WTC11 (cell line): ENCODE measurements at regions not wholly inside any gene's neighbourhood (a gene's known extent, or its start where the extent isn't known, plus 50 kb on each side); places are given as distances from the start of the nearest gene placed in this dataset.

Experiments used
- ATAC-seq: fragments of 200-7000 bp; cut with Tn5 transposase; 2 replicates; pipeline ENCODE4 v1.10.0; 2021; ENCODE audit warnings: mild to moderate bottlenecking, moderate library complexity
- CTCF ChIA-PET: fragments of 300-600 bp; sonication (Branson Sonifier 250); formaldehyde crosslinking; loops from one replicate; lab custom pipeline; 2021; ENCODE audit warnings: antibody characterized with exemption; lab: Charles Lee
- POLR2A ChIA-PET: fragments of 350-600 bp; sonication (Branson Sonifier 250); formaldehyde crosslinking; loops from one replicate; lab custom pipeline; 2021; ENCODE audit warnings: antibody characterized with exemption; lab: Charles Lee
- DNase-seq: peaks from one replicate; pipeline ENCODE4 v3.0.0; 2021; ENCODE audit warnings: low spot score
- H3K27ac Mint-ChIP-seq: 2 replicates; pipeline ENCODE4 v1.8.0; 2021; ENCODE audit warnings: mixed read lengths
- H3K27me3 Mint-ChIP-seq: 2 replicates; pipeline ENCODE4 v1.8.0; 2021; ENCODE audit warnings: low read depth, mild to moderate bottlenecking, moderate library complexity, mixed read lengths
- H3K36me3 Mint-ChIP-seq: 2 replicates; pipeline ENCODE4 v1.8.0; 2021; ENCODE audit warnings: mixed read lengths
- H3K4me1 Mint-ChIP-seq: 2 replicates; pipeline ENCODE4 v1.8.0; 2022; ENCODE audit warnings: mixed read lengths
- H3K4me3 Mint-ChIP-seq: 2 replicates; pipeline ENCODE4 v1.8.0; 2021; ENCODE audit warnings: mild to moderate bottlenecking, moderate library complexity, mixed read lengths
- H3K9me3 Mint-ChIP-seq: 2 replicates; pipeline ENCODE4 v1.8.0; 2021; ENCODE audit warnings: mixed read lengths
- ATF1 ChIP-seq: sonication (generic); formaldehyde crosslinking; IDR thresholded peaks from 2 replicates; pipeline ENCODE4 v1.8.1; 2023; ENCODE audit warnings: mild to moderate bottlenecking, moderate library complexity, missing genetic modification reagents
- ATF6 ChIP-seq: sonication (generic); formaldehyde crosslinking; IDR thresholded peaks from 2 replicates; pipeline ENCODE4 v1.8.1; 2023; ENCODE audit warnings: mild to moderate bottlenecking, missing genetic modification reagents
- CREM ChIP-seq: sonication (generic); formaldehyde crosslinking; IDR thresholded peaks from 2 replicates; pipeline ENCODE4 v1.8.1; 2022; ENCODE audit warnings: mild to moderate bottlenecking, missing genetic modification reagents, moderate library complexity
- FOXP1 ChIP-seq: sonication (generic); formaldehyde crosslinking; IDR thresholded peaks from 2 replicates; pipeline ENCODE4 v1.8.0; 2022; ENCODE audit warnings: missing genetic modification reagents, mild to moderate bottlenecking, moderate library complexity, borderline replicate concordance
- GRHL2 ChIP-seq: fragments of 250-450 bp; sonication (Bioruptor Pico); IDR thresholded peaks from 2 replicates; pipeline ENCODE4 v1.8.0; 2022; ENCODE audit warnings: mild to moderate bottlenecking, moderate library complexity; ENCODE audit not compliant: insufficient replicate concordance, severe bottlenecking
- JUN ChIP-seq: sonication (generic); formaldehyde crosslinking; IDR thresholded peaks from 2 replicates; pipeline ENCODE4 v1.8.0; 2023; ENCODE audit warnings: mild to moderate bottlenecking, missing genetic modification reagents
- NFATC4 ChIP-seq: fragments of 250-450 bp; sonication (Bioruptor Pico); IDR thresholded peaks from 2 replicates; pipeline ENCODE4 v1.9.0; 2021; ENCODE audit warnings: mild to moderate bottlenecking
- NFYB ChIP-seq: sonication (generic); formaldehyde crosslinking; conservative IDR thresholded peaks from 2 replicates; pipeline ENCODE4 v1.8.0; 2022; ENCODE audit warnings: low read depth, missing genetic modification reagents
- OVOL2 ChIP-seq: fragments of 250-450 bp; sonication (Bioruptor Pico); IDR thresholded peaks from 2 replicates; pipeline ENCODE4 v1.9.0; 2021; ENCODE audit warnings: mild to moderate bottlenecking, borderline replicate concordance
- RELA ChIP-seq: sonication (generic); formaldehyde crosslinking; IDR thresholded peaks from 2 replicates; pipeline ENCODE4 v1.8.1; 2022; ENCODE audit warnings: missing genetic modification reagents, mild to moderate bottlenecking, borderline replicate concordance
- SOX15 ChIP-seq: fragments of 250-450 bp; sonication (Bioruptor Pico); IDR thresholded peaks from 2 replicates; pipeline ENCODE4 v1.9.0; 2021; ENCODE audit warnings: mild to moderate bottlenecking
- TP53 ChIP-seq: sonication (generic); formaldehyde crosslinking; IDR thresholded peaks from 2 replicates; pipeline ENCODE4 v1.8.1; 2023; ENCODE audit warnings: mild to moderate bottlenecking, missing genetic modification reagents
- ZNF396 ChIP-seq: fragments of 250-450 bp; sonication (Bioruptor Pico); IDR thresholded peaks from 2 replicates; pipeline ENCODE4 v1.8.0; 2021; ENCODE audit warnings: mild to moderate bottlenecking, moderate library complexity, borderline replicate concordance
- TF ChIP-seq, protein P1 (sequence below): sonication (generic); formaldehyde crosslinking; IDR thresholded peaks from 2 replicates; pipeline ENCODE4 v1.8.0; 2023; ENCODE audit warnings: missing genetic modification reagents, mild to moderate bottlenecking, borderline replicate concordance
- TF ChIP-seq, protein P2 (sequence below): sonication (generic); formaldehyde crosslinking; IDR thresholded peaks from 2 replicates; pipeline ENCODE4 v1.8.1; 2022; ENCODE audit warnings: missing genetic modification reagents, borderline replicate concordance
- TF ChIP-seq, protein P3 (sequence below): fragments of 250-450 bp; sonication (Bioruptor Pico); IDR thresholded peaks from 2 replicates; pipeline ENCODE4 v1.9.0; 2021; ENCODE audit warnings: mild to moderate bottlenecking, borderline replicate concordance
- TF ChIP-seq, protein P4 (sequence below): fragments of 250-450 bp; sonication (Bioruptor Pico); IDR thresholded peaks from 2 replicates; pipeline ENCODE4 v1.9.0; 2021; ENCODE audit warnings: moderate library complexity, mild to moderate bottlenecking, inconsistent platforms, borderline replicate concordance

GRCh38 chr9:22522206-22522740 is 75.6 kb downstream of the DMRTA1 start:
- no peak overlapping the region for H3K4me3 Mint-ChIP-seq
- POLR2A ChIA-PET: no interaction called here
- TF ChIP-seq, protein P1, sequence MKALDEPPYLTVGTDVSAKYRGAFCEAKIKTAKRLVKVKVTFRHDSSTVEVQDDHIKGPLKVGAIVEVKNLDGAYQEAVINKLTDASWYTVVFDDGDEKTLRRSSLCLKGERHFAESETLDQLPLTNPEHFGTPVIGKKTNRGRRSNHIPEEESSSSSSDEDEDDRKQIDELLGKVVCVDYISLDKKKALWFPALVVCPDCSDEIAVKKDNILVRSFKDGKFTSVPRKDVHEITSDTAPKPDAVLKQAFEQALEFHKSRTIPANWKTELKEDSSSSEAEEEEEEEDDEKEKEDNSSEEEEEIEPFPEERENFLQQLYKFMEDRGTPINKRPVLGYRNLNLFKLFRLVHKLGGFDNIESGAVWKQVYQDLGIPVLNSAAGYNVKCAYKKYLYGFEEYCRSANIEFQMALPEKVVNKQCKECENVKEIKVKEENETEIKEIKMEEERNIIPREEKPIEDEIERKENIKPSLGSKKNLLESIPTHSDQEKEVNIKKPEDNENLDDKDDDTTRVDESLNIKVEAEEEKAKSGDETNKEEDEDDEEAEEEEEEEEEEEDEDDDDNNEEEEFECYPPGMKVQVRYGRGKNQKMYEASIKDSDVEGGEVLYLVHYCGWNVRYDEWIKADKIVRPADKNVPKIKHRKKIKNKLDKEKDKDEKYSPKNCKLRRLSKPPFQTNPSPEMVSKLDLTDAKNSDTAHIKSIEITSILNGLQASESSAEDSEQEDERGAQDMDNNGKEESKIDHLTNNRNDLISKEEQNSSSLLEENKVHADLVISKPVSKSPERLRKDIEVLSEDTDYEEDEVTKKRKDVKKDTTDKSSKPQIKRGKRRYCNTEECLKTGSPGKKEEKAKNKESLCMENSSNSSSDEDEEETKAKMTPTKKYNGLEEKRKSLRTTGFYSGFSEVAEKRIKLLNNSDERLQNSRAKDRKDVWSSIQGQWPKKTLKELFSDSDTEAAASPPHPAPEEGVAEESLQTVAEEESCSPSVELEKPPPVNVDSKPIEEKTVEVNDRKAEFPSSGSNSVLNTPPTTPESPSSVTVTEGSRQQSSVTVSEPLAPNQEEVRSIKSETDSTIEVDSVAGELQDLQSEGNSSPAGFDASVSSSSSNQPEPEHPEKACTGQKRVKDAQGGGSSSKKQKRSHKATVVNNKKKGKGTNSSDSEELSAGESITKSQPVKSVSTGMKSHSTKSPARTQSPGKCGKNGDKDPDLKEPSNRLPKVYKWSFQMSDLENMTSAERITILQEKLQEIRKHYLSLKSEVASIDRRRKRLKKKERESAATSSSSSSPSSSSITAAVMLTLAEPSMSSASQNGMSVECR (CRISPR knock-in tag): no peak
- CTCF ChIA-PET: no interaction called here
- DNase-seq (no peak), ATAC-seq (no peak)
- H3K27me3 Mint-ChIP-seq: no peaks in the 10 kb centered on the region
- H3K4me1 Mint-ChIP-seq: no peaks in the 10 kb centered on the region
- no peaks in the 10 kb centered on the region for H3K36me3 Mint-ChIP-seq
- H3K9me3 Mint-ChIP-seq: no peaks in the 10 kb centered on the region
- H3K27ac Mint-ChIP-seq: no peak overlapping the region

- POLR2A ChIA-PET: no interaction called here
- ATAC-seq (no peak), DNase-seq (no peak)
- Mint-ChIP-seq H3K4me3 (no peak overlapping the region), H3K9me3 (no peaks in the 10 kb centered on the region), H3K36me3 (no peaks in the 10 kb centered on the region), H3K4me1 (peaks cover 6% of the 10 kb centered on the region), H3K27me3 (no peaks in the 10 kb centered on the region), H3K27ac (no peak overlapping the region)
- TF ChIP-seq CREM (CRISPR knock-in tag): no peak
- no peak for TF ChIP-seq RELA (CRISPR knock-in tag)
- no peak for TF ChIP-seq ATF6 (CRISPR knock-in tag)
- TF ChIP-seq NFYB (CRISPR knock-in tag): no peak
- TF ChIP-seq, all 79 proteins: peak for 0
- CTCF ChIA-PET: interaction anchor here (0.6 to 1.0 kb wide), 4 partner anchors 60 to 560 kb away, joined by 3 to 4 read pairs (median 3); no protein-coding TSS in a partner anchor
Measured at GRCh38 chr9:22528485-22528884, 81.9 kb downstream of the DMRTA1 start.

DNA sequence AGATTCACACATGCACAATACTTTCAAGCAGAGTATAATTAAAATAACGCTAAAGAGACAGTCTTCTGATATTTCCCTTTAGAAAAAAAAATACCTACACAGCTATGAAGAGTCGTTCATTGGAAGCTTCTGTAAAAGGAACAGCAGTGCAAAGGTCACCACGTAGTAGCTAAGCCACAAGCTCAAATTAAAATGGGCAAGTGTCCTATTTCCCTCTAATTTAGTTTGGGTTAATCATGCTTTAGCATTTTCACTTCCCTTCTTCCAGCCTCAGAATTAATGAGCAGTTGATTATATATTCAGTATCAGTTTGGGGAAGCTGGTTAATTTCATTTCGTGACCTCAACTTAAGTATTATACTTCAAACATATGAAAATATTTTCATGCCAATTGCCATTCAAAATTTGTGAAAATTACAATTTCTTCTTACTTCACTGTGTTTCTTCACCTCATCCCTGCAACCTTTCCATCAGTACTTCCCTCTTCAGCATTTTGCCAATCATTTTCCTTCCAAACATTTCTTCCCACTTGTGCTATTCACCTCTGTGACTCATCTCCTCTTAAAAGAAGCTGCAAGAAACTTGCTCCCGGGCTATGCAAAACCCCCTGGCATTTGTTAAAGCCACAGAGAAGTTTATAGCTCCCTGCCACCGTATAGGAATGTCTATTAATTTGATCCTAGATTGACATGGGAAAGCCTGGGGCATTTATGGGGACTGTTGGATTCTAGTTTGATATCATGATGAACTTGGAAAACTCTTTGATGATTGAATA is 83.0 kb downstream of the DMRTA1 start:
- Mint-ChIP-seq H3K4me1 (peaks cover 6% of the 10 kb centered on the region), H3K9me3 (peaks cover 6% of the 10 kb centered on the region), H3K27ac (no peak overlapping the region), H3K4me3 (no peak overlapping the region), H3K36me3 (no peaks in the 10 kb centered on the region), H3K27me3 (no peaks in the 10 kb centered on the region)
- ChIA-PET POLR2A (no interaction called here), CTCF (interaction anchor here (1.6 kb wide), 1 partner anchor 559 kb away, joined by 4 read pairs; no protein-coding TSS in a partner anchor)
- no peak for DNase-seq
- no peak for ATAC-seq
- TF ChIP-seq, protein P2, sequence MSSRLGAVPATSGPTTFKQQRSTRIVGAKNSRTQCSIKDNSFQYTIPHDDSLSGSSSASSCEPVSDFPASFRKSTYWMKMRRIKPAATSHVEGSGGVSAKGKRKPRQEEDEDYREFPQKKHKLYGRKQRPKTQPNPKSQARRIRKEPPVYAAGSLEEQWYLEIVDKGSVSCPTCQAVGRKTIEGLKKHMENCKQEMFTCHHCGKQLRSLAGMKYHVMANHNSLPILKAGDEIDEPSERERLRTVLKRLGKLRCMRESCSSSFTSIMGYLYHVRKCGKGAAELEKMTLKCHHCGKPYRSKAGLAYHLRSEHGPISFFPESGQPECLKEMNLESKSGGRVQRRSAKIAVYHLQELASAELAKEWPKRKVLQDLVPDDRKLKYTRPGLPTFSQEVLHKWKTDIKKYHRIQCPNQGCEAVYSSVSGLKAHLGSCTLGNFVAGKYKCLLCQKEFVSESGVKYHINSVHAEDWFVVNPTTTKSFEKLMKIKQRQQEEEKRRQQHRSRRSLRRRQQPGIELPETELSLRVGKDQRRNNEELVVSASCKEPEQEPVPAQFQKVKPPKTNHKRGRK (CRISPR knock-in tag): no peak
- TF ChIP-seq FOXP1 (CRISPR knock-in tag) (no peak), RELA (CRISPR knock-in tag) (no peak), NFATC4 (CRISPR knock-in tag) (no peak), TP53 (CRISPR knock-in tag) (no peak), JUN (CRISPR knock-in tag) (no peak), OVOL2 (CRISPR knock-in tag) (no peak), ZNF396 (CRISPR knock-in tag) (no peak), ATF1 (CRISPR knock-in tag) (no peak), GRHL2 (CRISPR knock-in tag) (no peak), SOX15 (CRISPR knock-in tag) (no peak)
- TF ChIP-seq, protein P3, sequence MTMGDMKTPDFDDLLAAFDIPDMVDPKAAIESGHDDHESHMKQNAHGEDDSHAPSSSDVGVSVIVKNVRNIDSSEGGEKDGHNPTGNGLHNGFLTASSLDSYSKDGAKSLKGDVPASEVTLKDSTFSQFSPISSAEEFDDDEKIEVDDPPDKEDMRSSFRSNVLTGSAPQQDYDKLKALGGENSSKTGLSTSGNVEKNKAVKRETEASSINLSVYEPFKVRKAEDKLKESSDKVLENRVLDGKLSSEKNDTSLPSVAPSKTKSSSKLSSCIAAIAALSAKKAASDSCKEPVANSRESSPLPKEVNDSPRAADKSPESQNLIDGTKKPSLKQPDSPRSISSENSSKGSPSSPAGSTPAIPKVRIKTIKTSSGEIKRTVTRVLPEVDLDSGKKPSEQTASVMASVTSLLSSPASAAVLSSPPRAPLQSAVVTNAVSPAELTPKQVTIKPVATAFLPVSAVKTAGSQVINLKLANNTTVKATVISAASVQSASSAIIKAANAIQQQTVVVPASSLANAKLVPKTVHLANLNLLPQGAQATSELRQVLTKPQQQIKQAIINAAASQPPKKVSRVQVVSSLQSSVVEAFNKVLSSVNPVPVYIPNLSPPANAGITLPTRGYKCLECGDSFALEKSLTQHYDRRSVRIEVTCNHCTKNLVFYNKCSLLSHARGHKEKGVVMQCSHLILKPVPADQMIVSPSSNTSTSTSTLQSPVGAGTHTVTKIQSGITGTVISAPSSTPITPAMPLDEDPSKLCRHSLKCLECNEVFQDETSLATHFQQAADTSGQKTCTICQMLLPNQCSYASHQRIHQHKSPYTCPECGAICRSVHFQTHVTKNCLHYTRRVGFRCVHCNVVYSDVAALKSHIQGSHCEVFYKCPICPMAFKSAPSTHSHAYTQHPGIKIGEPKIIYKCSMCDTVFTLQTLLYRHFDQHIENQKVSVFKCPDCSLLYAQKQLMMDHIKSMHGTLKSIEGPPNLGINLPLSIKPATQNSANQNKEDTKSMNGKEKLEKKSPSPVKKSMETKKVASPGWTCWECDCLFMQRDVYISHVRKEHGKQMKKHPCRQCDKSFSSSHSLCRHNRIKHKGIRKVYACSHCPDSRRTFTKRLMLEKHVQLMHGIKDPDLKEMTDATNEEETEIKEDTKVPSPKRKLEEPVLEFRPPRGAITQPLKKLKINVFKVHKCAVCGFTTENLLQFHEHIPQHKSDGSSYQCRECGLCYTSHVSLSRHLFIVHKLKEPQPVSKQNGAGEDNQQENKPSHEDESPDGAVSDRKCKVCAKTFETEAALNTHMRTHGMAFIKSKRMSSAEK (CRISPR knock-in tag): no peak
- TF ChIP-seq, protein P4, sequence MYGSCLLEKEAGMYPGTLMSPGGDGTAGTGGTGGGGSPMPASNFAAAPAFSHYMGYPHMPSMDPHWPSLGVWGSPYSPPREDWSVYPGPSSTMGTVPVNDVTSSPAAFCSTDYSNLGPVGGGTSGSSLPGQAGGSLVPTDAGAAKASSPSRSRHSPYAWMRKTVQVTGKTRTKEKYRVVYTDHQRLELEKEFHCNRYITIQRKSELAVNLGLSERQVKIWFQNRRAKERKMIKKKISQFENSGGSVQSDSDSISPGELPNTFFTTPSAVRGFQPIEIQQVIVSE (CRISPR knock-in tag): no peak
